Thyroid gland (tissue), 4 donors: ENCODE measurements at regions not wholly inside any gene's neighbourhood (a gene's known extent, or its start where the extent isn't known, plus 50 kb on each side); places are given as distances from the start of the nearest gene placed in this dataset.

ENCODE experiments used
- DNase-seq, 2 donors: peaks; one replicate each; pipeline ENCODE4 v3.0.0-alpha.2; 2019
- H3K27ac ChIP-seq, 3 donors: fragments of 200-600 bp; sonication (generic); 1 replicate in 2 of 3; 2 replicates in 1 of 3; pipeline ENCODE4 v1.5.1; 2016 to 2019; ENCODE audit warnings: mild to moderate bottlenecking in 1 of 3, moderate library complexity in 1 of 3
- H3K27me3 ChIP-seq: fragments of 200-600 bp; sonication (generic); one replicate; pipeline ENCODE4 v1.5.1; 2019
- H3K36me3 ChIP-seq, 2 donors: fragments of 200-600 bp; sonication (generic); one replicate each; pipeline ENCODE4 v1.5.1; 2016 to 2019
- H3K4me1 ChIP-seq, 2 donors: fragments of 200-600 bp; sonication (generic); one replicate each; pipeline ENCODE4 v1.5.1; 2017 to 2019
- H3K4me3 ChIP-seq, 3 donors: fragments of 200-600 bp; sonication (generic); replicated peaks in 1 of 3; 1 replicate in 2 of 3; 2 replicates in 1 of 3; pipeline ENCODE4 v1.5.1; 2016; ENCODE audit warnings: mild to moderate bottlenecking in 1 of 3
- H3K9me3 ChIP-seq: fragments of 200-600 bp; sonication (generic); one replicate; pipeline ENCODE4 v1.5.1; 2017
- CTCF ChIP-seq, 6 experiments: fragments of 200-600 bp in 3 of 6; fragments of 450-650 bp in 3 of 6; sonication (generic) in 3 of 6; IDR thresholded peaks; one replicate each; pipeline ENCODE4 v1.5.1; 2016 to 2019; ENCODE audit warnings: antibody characterized with exemption in 6 of 6, mild to moderate bottlenecking in 2 of 6, inconsistent platforms in 1 of 6, moderate library complexity in 1 of 6
- POLR2A ChIP-seq, 2 donors: fragments of 450-650 bp; IDR thresholded peaks; one replicate each; pipeline ENCODE4 v1.6.1; 2017; ENCODE audit warnings: antibody characterized with exemption in 2 of 2, mild to moderate bottlenecking in 2 of 2, moderate library complexity in 1 of 2
- WGBS, 2 donors: methylation state at CpG; one replicate each; pipeline ENCODE4 v1.1.5; 2017; 5-methylcytosine and 5-hydroxymethylcytosine counted together
- intact Hi-C: fragments of 100-400 bp; cut with DNase I; formaldehyde crosslinking; loops from one replicate; pipeline ENCODE4 v1.15.1; 2023

- Histone ChIP-seq H3K27me3 (no peaks in the 10 kb centered on the region), H3K9me3 (no peaks in the 10 kb centered on the region), H3K36me3 (no peaks in the 10 kb centered on the region), H3K4me3 (no peak overlapping the region), H3K4me1 (no peaks in the 10 kb centered on the region), H3K27ac (no peak overlapping the region)
- 88 to 89% methylated on average over 3 of the region's 3 CpGs for WGBS, 2 donors
- DNase-seq = no peak
- intact Hi-C loops = no loop called here
- TF ChIP-seq CTCF (IDR thresholded peaks at IDR 0.05) (no peak), POLR2A (IDR thresholded peaks at IDR 0.05) (no peak)
Observed at GRCh38 chr5:104736073-104736472, 1173.5 kb upstream of the NUDT12 start.

GRCh38 chr5:104734046-104734445, 1171.5 kb upstream of the NUDT12 start:
- TF ChIP-seq POLR2A (IDR thresholded peaks at IDR 0.05) (no peak), CTCF (IDR thresholded peaks at IDR 0.05) (no peak)
- intact Hi-C loops = no loop called here
- H3K27me3 ChIP-seq = no peaks in the 10 kb centered on the region
- H3K27ac ChIP-seq = no peak overlapping the region
- 84 to 94% methylated on average over 2 of the region's 2 CpGs for WGBS, 2 donors
- DNase-seq = no peak
- no peak overlapping the region for H3K4me3 ChIP-seq
- H3K4me1 ChIP-seq = no peaks in the 10 kb centered on the region
- H3K9me3 ChIP-seq = no peaks in the 10 kb centered on the region
- H3K36me3 ChIP-seq = no peaks in the 10 kb centered on the region

- H3K36me3 ChIP-seq = no peaks in the 10 kb centered on the region
- H3K4me3 ChIP-seq = no peak overlapping the region
- H3K27ac ChIP-seq = no peak overlapping the region
- TF ChIP-seq CTCF (IDR thresholded peaks at IDR 0.05) = no peak
- no peak for TF ChIP-seq POLR2A (IDR thresholded peaks at IDR 0.05)
- 74 to 84% methylated on average over 2 of the region's 2 CpGs for WGBS, 2 donors
- DNase-seq = no peak
- H3K27me3 ChIP-seq = no peaks in the 10 kb centered on the region
- no peaks in the 10 kb centered on the region for H3K4me1 ChIP-seq
- intact Hi-C loops = no loop called here
- H3K9me3 ChIP-seq = no peaks in the 10 kb centered on the region
Observed at GRCh38 chr5:104733063-104733669, 1170.6 kb upstream of the NUDT12 start.

GRCh38 chr5:104731331-104731730, 1168.7 kb upstream of the NUDT12 start:
- Histone ChIP-seq H3K9me3 (no peaks in the 10 kb centered on the region), H3K36me3 (no peaks in the 10 kb centered on the region), H3K27ac (no peak overlapping the region), H3K4me3 (no peak overlapping the region), H3K27me3 (no peaks in the 10 kb centered on the region), H3K4me1 (no peaks in the 10 kb centered on the region)
- intact Hi-C loops = no loop called here
- 71 to 76% methylated on average over 2 of the region's 2 CpGs for WGBS, 2 donors
- TF ChIP-seq POLR2A (IDR thresholded peaks at IDR 0.05) (no peak), CTCF (IDR thresholded peaks at IDR 0.05) (no peak)
- DNase-seq = no peak

- no peaks in the 10 kb centered on the region for H3K36me3 ChIP-seq
- H3K27ac ChIP-seq = no peak overlapping the region
- TF ChIP-seq CTCF (IDR thresholded peaks at IDR 0.05) = no peak
- TF ChIP-seq POLR2A (IDR thresholded peaks at IDR 0.05) = no peak
- no peak for DNase-seq
- H3K4me3 ChIP-seq = no peak overlapping the region
- H3K9me3 ChIP-seq = no peaks in the 10 kb centered on the region
- no peaks in the 10 kb centered on the region for H3K27me3 ChIP-seq
- intact Hi-C loops = no loop called here
- no peaks in the 10 kb centered on the region for H3K4me1 ChIP-seq
- WGBS, 2 donors = 62 to 71% methylated on average over 3 of the region's 3 CpGs
Observed at GRCh38 chr5:104708027-104708426, 1145.4 kb upstream of the NUDT12 start.
